ENCODE measurements at regions not wholly inside any gene's neighbourhood (a gene's known extent, or its start where the extent isn't known, plus 50 kb on each side); places are given as distances from the start of the nearest gene placed in this dataset.

- Histone ChIP-seq H3K4me3 (replicated peaks; ENCODE audit: low read depth, low read length) (no peak overlapping the region), H3K27me3 (replicated peaks; ENCODE audit: control insufficient read depth, insufficient read depth, low read length) (no peaks in the 10 kb centered on the region), H3K36me3 (ENCODE audit: control insufficient read depth, insufficient read depth, low read length) (no peaks in the 10 kb centered on the region)
- no peak for DNase-seq (ENCODE audit: extremely low read depth, insufficient read length)
- TF ChIP-seq CTCF (IDR thresholded peaks at IDR 0.05; ENCODE audit: insufficient read depth, low read length, poor library complexity, severe bottlenecking), result no peak
These were observed 143.4 kb upstream of the MYLIP start for GRCh38 chr6:15985379-15985959.

- no peaks in the 10 kb centered on the region for H3K27me3 ChIP-seq (replicated peaks; ENCODE audit: control insufficient read depth, insufficient read depth, low read length)
- TF ChIP-seq CTCF (IDR thresholded peaks at IDR 0.05; ENCODE audit: insufficient read depth, low read length, poor library complexity, severe bottlenecking), result no peak
- no peak overlapping the region for H3K4me3 ChIP-seq (replicated peaks; ENCODE audit: low read depth, low read length)
- H3K36me3 ChIP-seq (ENCODE audit: control insufficient read depth, insufficient read depth, low read length), result no peaks in the 10 kb centered on the region
- no peak for DNase-seq (ENCODE audit: extremely low read depth, insufficient read length)
These were observed 146.9 kb upstream of the MYLIP start for GRCh38 chr6:15981956-15982355.

GRCh38 chr6:15980801-15981200 lies 148.1 kb upstream of the MYLIP start:
- TF ChIP-seq CTCF (IDR thresholded peaks at IDR 0.05; ENCODE audit: insufficient read depth, low read length, poor library complexity, severe bottlenecking), result no peak
- H3K4me3 ChIP-seq (replicated peaks; ENCODE audit: low read depth, low read length), result no peak overlapping the region
- H3K36me3 ChIP-seq (ENCODE audit: control insufficient read depth, insufficient read depth, low read length), result no peaks in the 10 kb centered on the region
- no peak for DNase-seq (ENCODE audit: extremely low read depth, insufficient read length)
- H3K27me3 ChIP-seq (replicated peaks; ENCODE audit: control insufficient read depth, insufficient read depth, low read length), result no peaks in the 10 kb centered on the region

GRCh38 chr6:15978426-15978825 lies 150.5 kb upstream of the MYLIP start:
- TF ChIP-seq CTCF (IDR thresholded peaks at IDR 0.05; ENCODE audit: insufficient read depth, low read length, poor library complexity, severe bottlenecking), result no peak
- no peak for DNase-seq (ENCODE audit: extremely low read depth, insufficient read length)
- H3K36me3 ChIP-seq (ENCODE audit: control insufficient read depth, insufficient read depth, low read length), result no peaks in the 10 kb centered on the region
- no peak overlapping the region for H3K4me3 ChIP-seq (replicated peaks; ENCODE audit: low read depth, low read length)
- no peaks in the 10 kb centered on the region for H3K27me3 ChIP-seq (replicated peaks; ENCODE audit: control insufficient read depth, insufficient read depth, low read length)

- no peaks in the 10 kb centered on the region for H3K36me3 ChIP-seq (ENCODE audit: control insufficient read depth, insufficient read depth, low read length)
- no peak for DNase-seq (ENCODE audit: extremely low read depth, insufficient read length)
- no peak for TF ChIP-seq CTCF (IDR thresholded peaks at IDR 0.05; ENCODE audit: insufficient read depth, low read length, poor library complexity, severe bottlenecking)
- no peaks in the 10 kb centered on the region for H3K27me3 ChIP-seq (replicated peaks; ENCODE audit: control insufficient read depth, insufficient read depth, low read length)
- H3K4me3 ChIP-seq (replicated peaks; ENCODE audit: low read depth, low read length), result no peak overlapping the region
These were observed 151.8 kb upstream of the MYLIP start for GRCh38 chr6:15977050-15977449.

GRCh38 chr6:15974817-15975216 lies 154.1 kb upstream of the MYLIP start:
- no peaks in the 10 kb centered on the region for H3K27me3 ChIP-seq (replicated peaks; ENCODE audit: control insufficient read depth, insufficient read depth, low read length)
- DNase-seq (ENCODE audit: extremely low read depth, insufficient read length), result no peak
- TF ChIP-seq CTCF (IDR thresholded peaks at IDR 0.05; ENCODE audit: insufficient read depth, low read length, poor library complexity, severe bottlenecking), result no peak
- H3K4me3 ChIP-seq (replicated peaks; ENCODE audit: low read depth, low read length), result no peak overlapping the region
- no peaks in the 10 kb centered on the region for H3K36me3 ChIP-seq (ENCODE audit: control insufficient read depth, insufficient read depth, low read length)
